DMS 273 (cell line): ENCODE measurements at regions not wholly inside any gene's neighbourhood (a gene's known extent, or its start where the extent isn't known, plus 50 kb on each side); places are given as distances from the start of the nearest gene placed in this dataset.
"Not testable (repeated sequence)": the region's sequence is repeated elsewhere in the genome, so short reads cannot be mapped to it uniquely, and the experiment has no call there.

Source experiments
- DNase-seq: peaks from one replicate; lab custom pipeline; 2025; ENCODE audit not compliant: unreplicated experiment; lab: John Stamatoyannopoulos, UW

GRCh38 chr14:34302654-34303053 lies 159.4 kb downstream of the SPTSSA start:
- peak; percentile 50 for DNase-seq

GRCh38 chr14:34300882-34301734 lies 160.9 kb downstream of the SPTSSA start:
- DNase-seq, result peak; percentile 69

GRCh38 chr14:34300330-34300729 lies 161.7 kb downstream of the SPTSSA start:
- DNase-seq, result no peak

- DNase-seq, result no peak
These were observed 162.7 kb downstream of the SPTSSA start for GRCh38 chr14:34299360-34299759.

- peak; percentile 41 for DNase-seq
These were observed 164.1 kb downstream of the SPTSSA start for GRCh38 chr14:34297786-34298520.

- DNase-seq, result no peak
These were observed 178.4 kb downstream of the SPTSSA start for GRCh38 chr14:34283590-34283989.

GRCh38 chr14:34277191-34277590 lies 184.8 kb downstream of the SPTSSA start:
- no peak for DNase-seq

- no peak for DNase-seq
These were observed 186.5 kb downstream of the SPTSSA start for GRCh38 chr14:34275530-34275929.

- no peak for DNase-seq
These were observed 187.0 kb downstream of the SPTSSA start for GRCh38 chr14:34275078-34275477.

- not testable (repeated sequence) for DNase-seq
These were observed 188.3 kb downstream of the SPTSSA start for GRCh38 chr14:34273716-34274115.

GRCh38 chr14:34270361-34270760 lies 191.7 kb downstream of the SPTSSA start:
- DNase-seq, result no peak

GRCh38 chr14:34266344-34266743 lies 195.7 kb downstream of the SPTSSA start:
- DNase-seq, result no peak

GRCh38 chr14:34262127-34262910 lies 199.7 kb downstream of the SPTSSA start:
- DNase-seq, result no peak

GRCh38 chr14:34259996-34260395 lies 202.0 kb downstream of the SPTSSA start:
- no peak for DNase-seq

GRCh38 chr14:34258318-34258717 lies 203.7 kb downstream of the SPTSSA start:
- no peak for DNase-seq

GRCh38 chr14:34257505-34257904 lies 204.5 kb downstream of the SPTSSA start:
- DNase-seq, result no peak

- DNase-seq, result no peak
These were observed 205.8 kb downstream of the SPTSSA start for GRCh38 chr14:34256223-34256622.

- no peak for DNase-seq
These were observed 207.5 kb downstream of the SPTSSA start for GRCh38 chr14:34254571-34254970.

GRCh38 chr14:34254031-34254430 lies 208.0 kb downstream of the SPTSSA start:
- DNase-seq, result no peak

GRCh38 chr14:34252227-34252626 lies 209.8 kb downstream of the SPTSSA start:
- DNase-seq, result no peak

GRCh38 chr14:34251662-34252061 lies 210.4 kb downstream of the SPTSSA start:
- DNase-seq, result no peak
